ENCODE measurements at regions not wholly inside any gene's neighbourhood (a gene's known extent, or its start where the extent isn't known, plus 50 kb on each side); places are given as distances from the start of the nearest gene placed in this dataset.

- TF ChIP-seq, protein P1, sequence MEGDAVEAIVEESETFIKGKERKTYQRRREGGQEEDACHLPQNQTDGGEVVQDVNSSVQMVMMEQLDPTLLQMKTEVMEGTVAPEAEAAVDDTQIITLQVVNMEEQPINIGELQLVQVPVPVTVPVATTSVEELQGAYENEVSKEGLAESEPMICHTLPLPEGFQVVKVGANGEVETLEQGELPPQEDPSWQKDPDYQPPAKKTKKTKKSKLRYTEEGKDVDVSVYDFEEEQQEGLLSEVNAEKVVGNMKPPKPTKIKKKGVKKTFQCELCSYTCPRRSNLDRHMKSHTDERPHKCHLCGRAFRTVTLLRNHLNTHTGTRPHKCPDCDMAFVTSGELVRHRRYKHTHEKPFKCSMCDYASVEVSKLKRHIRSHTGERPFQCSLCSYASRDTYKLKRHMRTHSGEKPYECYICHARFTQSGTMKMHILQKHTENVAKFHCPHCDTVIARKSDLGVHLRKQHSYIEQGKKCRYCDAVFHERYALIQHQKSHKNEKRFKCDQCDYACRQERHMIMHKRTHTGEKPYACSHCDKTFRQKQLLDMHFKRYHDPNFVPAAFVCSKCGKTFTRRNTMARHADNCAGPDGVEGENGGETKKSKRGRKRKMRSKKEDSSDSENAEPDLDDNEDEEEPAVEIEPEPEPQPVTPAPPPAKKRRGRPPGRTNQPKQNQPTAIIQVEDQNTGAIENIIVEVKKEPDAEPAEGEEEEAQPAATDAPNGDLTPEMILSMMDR (IDR thresholded peaks at IDR 0.05) = no peak
- no peak for TF ChIP-seq POLR2A (IDR thresholded peaks at IDR 0.05)
Measured at GRCh38 chr5:40413743-40414142, 266.0 kb upstream of the PTGER4 start.

Data from testis (tissue), 2 donors.